ENCODE measurements at regions not wholly inside any gene's neighbourhood (a gene's known extent, or its start where the extent isn't known, plus 50 kb on each side); places are given as distances from the start of the nearest gene placed in this dataset.

DNA sequence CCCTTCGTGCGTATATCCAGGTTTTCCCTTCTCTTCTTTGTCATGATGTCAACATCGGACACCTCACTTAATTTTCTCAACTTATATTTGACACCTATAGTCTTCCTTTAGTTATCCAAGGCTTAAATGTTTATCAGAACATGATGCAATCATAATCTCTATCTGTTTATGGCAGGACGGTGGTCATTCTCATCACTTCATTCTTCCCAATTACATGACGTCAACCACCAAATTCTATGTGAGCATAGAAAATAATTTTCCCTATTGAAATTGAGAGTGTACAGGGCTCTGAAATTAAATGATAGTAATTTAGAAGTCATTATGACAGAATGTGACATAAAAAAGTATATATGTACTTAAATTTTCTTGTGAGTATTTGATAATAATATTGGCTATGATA is 345.4 kb downstream of the CDH9 start:
- Histone ChIP-seq H3K9ac (no peak overlapping the region), H3K9me3 (replicated peaks in 1 of 11) (no peaks in the 10 kb centered on the region), H3K27me3 (no peaks in the 10 kb centered on the region), H3K4me1 (no peaks in the 10 kb centered on the region), H4K20me1 (no peaks in the 10 kb centered on the region), H3K36me3 (no peaks in the 10 kb centered on the region), H3K4me2 (no peak overlapping the region), H3K4me3 (no peak overlapping the region), H3K27ac (no peak overlapping the region)
- TF ChIP-seq Cebpa-rat (IDR thresholded peaks at IDR 0.05): no peak

- Histone ChIP-seq H3K4me1 (no peaks in the 10 kb centered on the region), H3K27ac (no peak overlapping the region), H3K36me3 (no peaks in the 10 kb centered on the region), H3K4me2 (no peak overlapping the region), H3K9me3 (replicated peaks in 1 of 11) (no peaks in the 10 kb centered on the region), H3K4me3 (no peak overlapping the region), H4K20me1 (no peaks in the 10 kb centered on the region), H3K27me3 (no peaks in the 10 kb centered on the region), H3K9ac (no peak overlapping the region)
- no peak for TF ChIP-seq Cebpa-rat (IDR thresholded peaks at IDR 0.05)
These were observed 346.9 kb downstream of the CDH9 start for GRCh38 chr5:26691486-26691885.

- no peak overlapping the region for H3K9ac ChIP-seq
- no peaks in the 10 kb centered on the region for H3K9me3 ChIP-seq (replicated peaks in 1 of 11)
- H3K4me2 ChIP-seq: no peak overlapping the region
- no peak overlapping the region for H3K4me3 ChIP-seq
- no peak for TF ChIP-seq Cebpa-rat (IDR thresholded peaks at IDR 0.05)
- H3K4me1 ChIP-seq: no peaks in the 10 kb centered on the region
- H4K20me1 ChIP-seq: no peaks in the 10 kb centered on the region
- no peaks in the 10 kb centered on the region for H3K36me3 ChIP-seq
- no peaks in the 10 kb centered on the region for H3K27me3 ChIP-seq
- no peak overlapping the region for H3K27ac ChIP-seq
These were observed 347.9 kb downstream of the CDH9 start for GRCh38 chr5:26690511-26690910.

DNA sequence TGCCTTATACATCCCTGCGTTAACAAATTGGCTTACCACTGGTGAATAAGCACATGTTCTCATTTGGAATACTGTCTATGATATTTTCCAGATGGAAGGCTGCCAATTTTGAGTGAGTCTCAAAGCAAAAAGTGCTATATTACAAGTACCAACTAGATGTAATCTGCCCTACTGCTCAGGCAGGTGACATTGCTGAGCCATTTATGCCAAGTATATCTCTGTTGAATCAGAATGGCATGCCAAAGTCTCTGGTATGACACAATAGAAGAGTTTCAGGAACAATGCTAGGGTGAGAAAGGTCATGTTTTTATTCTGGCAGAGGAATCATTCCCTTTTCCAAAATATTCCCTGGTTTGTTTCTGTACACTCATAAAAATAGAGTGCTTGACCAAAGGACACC is 356.5 kb downstream of the CDH9 start:
- H3K4me1 ChIP-seq: peaks cover 0 to 7% (median 0%) of the 10 kb centered on the region in 10 experiments; a peak in 1 of 20 replicates
- no peak for TF ChIP-seq Cebpa-rat (IDR thresholded peaks at IDR 0.05)
- no peaks in the 10 kb centered on the region for H3K36me3 ChIP-seq
- H3K9me3 ChIP-seq (replicated peaks in 1 of 11): peaks cover 8 to 23% (median 14%) of the 10 kb centered on the region in 11 experiments
- no peaks in the 10 kb centered on the region for H3K27me3 ChIP-seq
- H4K20me1 ChIP-seq: no peaks in the 10 kb centered on the region
- H3K4me2 ChIP-seq: no peak overlapping the region
- no peak overlapping the region for H3K9ac ChIP-seq
- H3K4me3 ChIP-seq: no peak overlapping the region
- H3K27ac ChIP-seq: no peak overlapping the region

DNA sequence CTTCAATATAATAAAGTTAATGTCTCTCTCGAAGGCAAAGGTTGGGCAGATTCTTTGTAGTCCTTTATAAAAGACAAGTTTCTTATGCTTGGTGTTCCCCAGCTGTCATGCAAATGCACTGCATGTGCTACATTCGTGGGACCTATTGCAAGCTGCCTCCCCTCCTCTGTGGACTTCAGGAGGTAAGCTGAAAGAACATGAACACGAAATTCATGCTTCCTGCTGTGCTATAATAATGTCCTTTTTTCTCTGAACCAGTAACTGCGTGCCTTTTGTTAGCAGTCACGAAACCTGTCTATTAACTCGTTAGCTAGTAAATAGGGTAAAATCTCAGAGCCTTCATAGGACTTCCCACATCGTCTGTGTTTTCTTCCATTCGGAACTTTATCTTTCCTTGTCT is 363.5 kb downstream of the CDH9 start:
- Histone ChIP-seq H3K4me3 (no peak overlapping the region), H3K27me3 (no peaks in the 10 kb centered on the region), H3K36me3 (no peaks in the 10 kb centered on the region), H3K9ac (no peak overlapping the region), H4K20me1 (no peaks in the 10 kb centered on the region), H3K9me3 (replicated peaks in 1 of 11) (peaks cover 0 to 6% (median 3%) of the 10 kb centered on the region in 11 experiments; a peak in 6 of 22 replicates), H3K4me2 (no peak overlapping the region), H3K27ac (no peak overlapping the region), H3K4me1 (no peaks in the 10 kb centered on the region)
- no peak for TF ChIP-seq Cebpa-rat (IDR thresholded peaks at IDR 0.05)

DNA sequence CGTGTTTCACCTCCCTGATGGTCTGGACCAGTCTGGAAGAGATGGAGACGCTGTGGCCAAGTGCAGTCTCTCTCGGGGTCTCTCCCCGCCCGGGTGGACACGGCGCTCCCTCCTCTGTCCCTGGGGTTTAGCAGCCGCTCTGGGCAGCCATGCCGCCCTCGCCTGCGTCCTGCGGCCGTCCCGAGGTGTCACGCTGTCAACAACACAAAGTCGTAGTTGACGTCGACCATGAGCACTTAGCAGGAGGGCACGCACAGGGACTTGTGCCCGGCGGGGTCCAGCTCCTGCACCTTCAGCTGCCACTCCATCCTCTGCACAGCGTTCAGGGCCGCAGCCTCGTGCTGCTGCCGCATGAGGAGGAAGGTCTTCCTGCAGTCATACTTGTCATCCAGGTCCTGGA is 368.9 kb downstream of the CDH9 start:
- TF ChIP-seq Cebpa-rat (IDR thresholded peaks at IDR 0.05): no peak
- no peaks in the 10 kb centered on the region for H3K9me3 ChIP-seq (replicated peaks in 1 of 11)
- no peaks in the 10 kb centered on the region; a peak in 1 of 20 replicates for H3K4me1 ChIP-seq

DNA sequence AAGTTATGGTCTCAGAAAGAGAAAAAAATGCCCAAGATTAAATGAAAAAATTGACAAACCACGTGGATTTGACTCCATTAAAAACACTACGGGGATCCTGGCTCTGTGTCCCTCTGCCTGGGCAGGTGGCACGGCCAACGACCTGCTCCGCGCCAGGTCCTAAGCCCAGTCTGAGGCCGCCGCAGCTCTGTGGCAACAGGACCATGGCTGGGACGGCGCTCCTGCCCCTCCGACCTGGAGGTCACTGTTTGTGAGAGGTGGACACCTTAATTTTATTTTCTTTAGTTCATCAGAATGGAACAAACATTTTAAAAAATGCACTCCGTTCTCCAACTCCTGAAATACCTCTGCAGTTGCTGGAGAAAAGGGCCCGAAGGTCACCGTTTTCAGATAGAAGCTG is 369.4 kb downstream of the CDH9 start:
- H3K27ac ChIP-seq: no peak overlapping the region
- H3K4me3 ChIP-seq: no peak overlapping the region
- H3K36me3 ChIP-seq: no peaks in the 10 kb centered on the region
- no peaks in the 10 kb centered on the region for H4K20me1 ChIP-seq
- H3K9ac ChIP-seq: no peak overlapping the region
- H3K4me2 ChIP-seq: no peak overlapping the region
- H3K9me3 ChIP-seq (replicated peaks in 1 of 11): no peaks in the 10 kb centered on the region
- H3K27me3 ChIP-seq: no peaks in the 10 kb centered on the region
- H3K4me1 ChIP-seq: no peaks in the 10 kb centered on the region; a peak in 1 of 20 replicates
- TF ChIP-seq Cebpa-rat (IDR thresholded peaks at IDR 0.05): no peak

More for the DNA sequence above, 368.9 kb downstream of the CDH9 start:
- Histone ChIP-seq H3K27ac (no peak overlapping the region), H3K9ac (no peak overlapping the region), H4K20me1 (no peaks in the 10 kb centered on the region), H3K27me3 (no peaks in the 10 kb centered on the region), H3K36me3 (no peaks in the 10 kb centered on the region), H3K4me2 (no peak overlapping the region), H3K4me3 (no peak overlapping the region)

- H3K27ac ChIP-seq: no peak overlapping the region
- no peaks in the 10 kb centered on the region for H3K36me3 ChIP-seq
- TF ChIP-seq Cebpa-rat (IDR thresholded peaks at IDR 0.05): no peak
- no peaks in the 10 kb centered on the region for H4K20me1 ChIP-seq
- H3K9ac ChIP-seq: no peak overlapping the region
- no peaks in the 10 kb centered on the region for H3K27me3 ChIP-seq
- no peak overlapping the region for H3K4me3 ChIP-seq
- H3K4me2 ChIP-seq: no peak overlapping the region
- H3K4me1 ChIP-seq: no peaks in the 10 kb centered on the region; a peak in 1 of 20 replicates
- H3K9me3 ChIP-seq (replicated peaks in 1 of 11): no peaks in the 10 kb centered on the region
These were observed 372.0 kb downstream of the CDH9 start for GRCh38 chr5:26666371-26666770.

GRCh38 chr5:26663500-26663899 is 374.9 kb downstream of the CDH9 start:
- H3K36me3 ChIP-seq: no peaks in the 10 kb centered on the region
- TF ChIP-seq Cebpa-rat (IDR thresholded peaks at IDR 0.05): no peak
- H3K27me3 ChIP-seq: no peaks in the 10 kb centered on the region
- no peak overlapping the region for H3K27ac ChIP-seq
- no peaks in the 10 kb centered on the region for H4K20me1 ChIP-seq
- no peaks in the 10 kb centered on the region; a peak in 1 of 20 replicates for H3K4me1 ChIP-seq
- no peak overlapping the region for H3K4me3 ChIP-seq
- no peak overlapping the region for H3K9ac ChIP-seq
- H3K4me2 ChIP-seq: no peak overlapping the region
- no peaks in the 10 kb centered on the region for H3K9me3 ChIP-seq (replicated peaks in 1 of 11)

DNA sequence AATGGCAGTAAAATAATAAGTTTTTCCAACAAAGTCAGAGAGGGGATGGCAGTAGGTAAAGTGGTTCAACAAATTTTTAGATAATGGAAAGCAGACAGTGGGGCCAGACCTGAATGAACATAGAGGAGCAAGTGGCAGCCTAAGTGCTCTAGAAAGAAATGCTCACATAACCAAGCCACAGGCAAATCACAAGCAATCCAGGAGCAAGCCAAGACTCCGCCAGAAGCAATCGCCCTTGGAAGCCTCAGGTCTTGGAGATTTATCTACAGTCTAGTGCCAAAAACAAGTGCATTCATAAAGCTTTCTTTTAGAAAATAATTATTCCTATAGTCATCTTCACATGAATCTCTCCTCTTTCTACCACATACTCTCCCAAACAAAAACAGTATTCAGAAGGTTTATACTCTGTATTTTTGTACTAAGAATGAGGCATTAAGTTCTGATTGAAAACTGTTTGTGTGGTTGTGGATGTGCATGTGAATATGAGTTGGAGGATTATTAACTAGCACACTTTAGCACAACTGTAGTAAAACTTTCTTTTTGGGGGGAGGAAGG is 375.5 kb downstream of the CDH9 start:
- Histone ChIP-seq H3K4me2 (no peak overlapping the region), H3K9me3 (replicated peaks in 1 of 11) (no peaks in the 10 kb centered on the region), H3K4me1 (no peaks in the 10 kb centered on the region; a peak in 1 of 20 replicates), H3K4me3 (no peak overlapping the region), H4K20me1 (no peaks in the 10 kb centered on the region), H3K36me3 (no peaks in the 10 kb centered on the region), H3K27ac (no peak overlapping the region), H3K9ac (no peak overlapping the region), H3K27me3 (no peaks in the 10 kb centered on the region)
- no peak for TF ChIP-seq Cebpa-rat (IDR thresholded peaks at IDR 0.05)

Data from BLaER1 treated with 17β-estradiol and CSF1 and Interleukin-3, amounts not matched to agents 10 nM and 100 nM (cell line).